ENCODE measurements at regions not wholly inside any gene's neighbourhood (a gene's known extent, or its start where the extent isn't known, plus 50 kb on each side); places are given as distances from the start of the nearest gene placed in this dataset.

DNA sequence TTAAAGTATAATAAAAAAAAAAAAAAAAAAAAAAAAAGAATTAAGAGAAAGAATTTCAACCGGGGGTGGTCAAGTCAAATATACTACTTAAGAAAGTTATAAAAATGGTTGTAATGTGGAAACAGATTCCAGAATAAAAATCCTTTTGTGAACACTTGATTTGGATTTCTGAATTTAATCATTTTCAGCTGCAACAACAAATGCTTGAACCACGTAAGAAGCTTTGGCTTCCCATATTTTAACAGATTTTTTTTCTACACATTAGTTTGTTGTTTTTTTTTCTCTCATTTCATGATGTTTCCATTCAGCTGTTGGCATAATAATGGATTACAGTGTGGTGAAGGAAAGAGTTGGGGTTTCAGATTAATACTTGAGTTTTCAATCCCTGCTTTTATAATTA, 137.3 kb upstream of the AGR3 start:
- DNase-seq (no peak), ATAC-seq (no peak)

DNA sequence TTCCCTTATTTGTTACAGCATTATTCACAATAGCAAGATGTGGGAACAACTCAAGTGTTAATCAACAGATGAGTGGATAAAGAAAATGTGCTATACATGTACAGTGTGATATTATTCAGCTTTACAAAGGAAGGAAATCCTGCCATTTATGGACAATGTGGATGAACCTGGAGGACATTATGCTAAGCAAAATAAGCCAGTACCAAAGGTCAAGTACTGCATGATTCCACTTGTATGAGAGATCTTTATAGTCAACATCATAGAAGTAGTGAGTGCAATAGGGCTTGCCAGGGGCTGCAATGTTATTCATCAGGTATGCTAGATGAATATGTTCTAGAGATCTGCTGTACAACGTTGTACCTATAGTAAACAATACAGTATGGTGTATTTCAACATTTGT, 138.5 kb upstream of the AGR3 start:
- DNase-seq = no peak
- ATAC-seq = no peak

DNA sequence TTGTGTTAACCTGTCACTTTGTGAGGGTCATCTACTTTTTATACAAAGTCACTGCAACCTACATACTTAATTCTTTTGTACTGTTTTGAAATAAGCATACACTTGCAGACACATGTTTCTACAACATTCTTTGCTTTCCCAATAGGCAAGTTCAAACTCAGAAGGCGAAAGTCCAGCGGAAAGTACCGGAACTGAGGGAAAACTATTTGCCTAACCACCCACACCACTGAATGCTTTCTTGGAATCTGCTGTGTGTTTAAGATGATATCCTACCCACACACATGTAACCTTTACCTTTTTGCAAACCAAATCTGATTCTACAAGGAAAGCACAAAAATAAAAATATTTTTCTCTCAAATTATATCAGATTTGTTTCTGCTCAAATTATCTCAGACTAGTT, 139.4 kb upstream of the AGR3 start:
- ATAC-seq (no peak), DNase-seq (no peak)

DNA sequence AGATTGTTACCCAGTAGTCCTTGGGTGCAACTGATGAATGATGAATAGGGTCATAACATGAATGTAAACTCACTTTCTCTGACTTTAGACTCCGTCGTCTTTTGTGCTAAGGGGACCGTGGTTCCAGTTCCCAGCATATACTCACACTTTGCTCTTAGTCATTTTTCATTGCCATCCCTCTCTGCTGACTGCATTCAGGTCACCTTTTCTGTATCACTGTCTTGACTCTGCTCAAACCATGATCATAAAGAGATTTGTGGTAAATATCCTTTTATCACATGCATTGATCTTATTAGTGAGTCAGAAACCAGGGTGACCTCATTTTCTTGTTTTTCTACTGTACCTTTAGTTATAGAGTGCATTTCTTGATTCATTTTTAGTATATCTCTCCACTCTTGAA, 141.1 kb upstream of the AGR3 start:
- ATAC-seq (peak; percentile 96), DNase-seq (no peak)

DNA sequence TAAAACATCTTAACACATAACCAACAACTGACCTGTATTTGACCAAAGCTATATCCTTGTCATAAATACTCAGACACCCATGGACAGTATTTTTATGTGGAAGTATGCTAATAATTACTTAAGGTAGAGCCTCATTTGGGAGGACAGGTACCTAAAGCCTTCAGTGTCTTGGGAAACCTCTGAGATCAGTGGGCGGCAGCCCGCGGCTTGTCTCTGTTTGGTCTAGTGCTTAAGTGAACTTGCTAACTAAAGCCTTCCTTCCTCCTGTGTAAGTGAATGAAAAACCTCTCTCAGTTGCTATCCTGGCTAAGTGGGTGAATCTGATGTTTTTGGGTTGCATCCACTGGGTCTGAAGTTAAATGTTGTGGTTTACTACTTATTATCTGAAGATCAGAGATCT, 144.5 kb upstream of the AGR3 start:
- DNase-seq (no peak), ATAC-seq (no peak)

DNA sequence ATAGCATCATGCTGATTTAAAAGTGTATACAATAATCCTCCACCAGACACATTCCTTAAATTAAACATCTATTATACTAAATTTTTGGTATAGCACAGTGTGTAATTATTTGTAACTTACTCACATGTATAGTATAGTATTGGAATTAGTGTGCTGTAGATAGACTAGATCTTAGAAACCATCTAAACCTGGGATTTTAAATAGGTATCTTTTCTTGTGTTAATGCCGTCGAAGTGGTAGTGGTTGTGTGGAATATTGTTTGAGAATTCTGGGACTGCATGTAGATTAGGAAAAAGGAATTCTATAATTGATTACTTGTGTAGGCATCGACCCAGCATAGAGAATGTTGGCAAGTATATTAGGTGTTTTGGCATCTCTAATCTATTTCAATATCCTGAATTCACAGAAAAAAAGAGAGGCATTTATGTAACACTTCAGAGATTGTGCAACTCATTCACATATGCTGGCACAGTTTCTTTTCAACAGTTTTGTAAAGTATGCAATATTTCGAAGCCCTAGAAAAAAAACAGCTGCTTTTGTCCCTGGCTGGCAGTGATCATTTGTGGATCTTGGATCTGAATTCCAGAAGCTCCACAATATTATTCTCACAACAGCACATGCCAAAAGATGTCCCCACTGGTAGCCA, 145.5 kb upstream of the AGR3 start:
- ATAC-seq (no peak), DNase-seq (no peak)

DNA sequence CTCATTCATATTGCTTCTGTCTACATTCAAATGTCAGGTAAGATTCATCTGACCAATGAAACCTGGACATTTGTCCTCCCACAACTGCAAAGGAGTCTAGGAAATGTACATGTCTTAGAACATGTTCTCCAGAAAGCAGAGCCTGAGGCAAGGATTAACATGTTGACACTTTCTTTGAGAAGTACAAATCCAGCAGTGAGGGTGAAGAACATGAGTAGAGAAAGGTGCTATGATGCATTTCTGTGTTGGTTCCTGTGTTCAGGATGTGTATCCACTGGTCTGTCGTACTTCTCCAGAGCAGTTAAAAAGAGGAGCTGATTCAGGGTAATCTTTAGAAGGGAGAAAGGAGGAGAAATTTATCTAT, 146.0 kb upstream of the AGR3 start:
- DNase-seq (no peak), ATAC-seq (no peak)

DNA sequence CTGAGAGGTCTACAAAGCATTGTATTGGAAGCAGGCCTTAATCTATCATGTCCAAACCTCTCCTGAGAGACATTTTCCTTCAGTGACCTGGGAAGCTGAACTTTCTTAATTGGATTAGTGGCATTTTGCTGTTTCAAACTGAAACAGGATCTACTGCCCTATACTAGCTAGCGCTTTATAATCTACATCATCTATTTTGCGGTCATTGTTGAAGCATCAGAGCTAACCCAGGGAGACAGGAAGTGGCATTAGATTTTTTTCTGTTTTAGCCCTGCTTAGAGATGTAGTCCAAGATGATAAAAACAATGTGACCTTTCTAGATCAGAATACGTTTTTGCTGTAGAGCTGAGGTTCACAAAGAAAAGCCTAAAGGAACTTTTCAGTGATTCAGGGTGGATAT, 147.4 kb upstream of the AGR3 start:
- peak; percentile 61 for ATAC-seq
- DNase-seq = no peak

DNA sequence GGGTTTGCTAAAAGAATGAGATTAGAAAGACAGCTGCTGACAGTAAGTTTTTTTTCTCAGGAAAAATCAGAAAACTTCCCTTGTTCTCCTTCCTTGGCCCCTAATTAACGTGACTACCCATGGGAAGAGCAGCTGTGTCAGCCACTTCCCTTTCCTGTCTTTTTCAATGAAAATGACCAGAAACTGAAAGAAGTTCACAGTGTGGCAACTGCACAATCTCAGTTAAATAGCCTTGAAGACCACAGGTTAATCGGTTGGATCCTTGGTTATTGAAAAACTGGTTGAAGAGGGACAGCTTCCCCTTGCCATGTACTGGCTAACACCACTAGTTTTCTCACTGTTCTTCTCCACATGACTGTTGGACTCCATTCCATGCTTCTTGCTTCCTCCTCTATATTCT, 148.8 kb upstream of the AGR3 start:
- DNase-seq (no peak), ATAC-seq (no peak)

DNA sequence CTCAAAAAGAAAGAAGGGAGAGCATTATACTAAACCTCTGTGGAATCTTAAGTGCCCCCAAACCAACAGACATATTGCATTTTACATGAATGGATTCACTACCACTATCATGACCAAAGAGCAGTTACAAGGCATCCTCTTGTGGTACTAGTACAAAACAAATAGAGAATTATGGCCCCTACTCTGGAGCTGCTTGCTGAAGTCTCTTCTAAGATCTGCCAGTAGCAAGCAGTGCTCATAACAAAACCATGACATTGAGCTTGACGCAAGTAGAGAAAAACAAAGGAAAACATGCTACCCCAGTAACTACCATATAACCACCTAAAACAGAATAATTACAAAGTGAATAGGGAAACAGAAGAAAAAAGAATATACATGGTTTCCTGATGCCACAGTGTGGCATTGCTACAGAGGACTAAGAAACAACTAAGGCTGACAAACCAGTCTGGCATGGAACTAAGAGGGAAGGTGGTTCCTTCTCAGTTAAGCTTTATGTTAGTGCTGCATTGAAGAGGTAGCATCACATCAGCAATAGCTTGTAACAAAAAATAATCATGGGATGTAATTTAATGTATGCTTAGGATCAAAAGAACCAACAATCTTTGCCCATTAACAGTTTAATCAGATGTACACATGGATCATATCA, 150.2 kb upstream of the AGR3 start:
- ATAC-seq = no peak

DNA sequence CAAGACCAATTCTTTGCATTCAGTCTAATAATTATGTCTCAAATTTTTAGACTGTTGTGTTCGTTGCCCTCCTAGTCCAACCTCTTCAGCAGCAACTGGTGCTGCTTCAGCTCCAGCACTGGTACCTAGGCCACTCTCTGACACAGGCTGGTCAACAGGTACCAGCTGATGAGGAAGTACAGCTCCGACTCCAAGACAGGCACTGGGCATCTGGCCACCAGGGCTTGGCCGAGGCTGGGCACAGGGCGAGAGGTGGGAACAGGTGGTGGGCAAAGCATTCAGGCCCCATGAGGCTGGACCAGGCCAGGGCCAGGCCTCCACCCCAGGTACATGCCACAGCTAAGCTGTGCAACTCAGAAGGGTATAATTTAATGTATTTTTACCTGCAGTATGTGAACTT, 151.5 kb upstream of the AGR3 start:
- ATAC-seq = no peak

More for the DNA sequence above, 150.2 kb upstream of the AGR3 start:
- no peak for DNase-seq

DNA sequence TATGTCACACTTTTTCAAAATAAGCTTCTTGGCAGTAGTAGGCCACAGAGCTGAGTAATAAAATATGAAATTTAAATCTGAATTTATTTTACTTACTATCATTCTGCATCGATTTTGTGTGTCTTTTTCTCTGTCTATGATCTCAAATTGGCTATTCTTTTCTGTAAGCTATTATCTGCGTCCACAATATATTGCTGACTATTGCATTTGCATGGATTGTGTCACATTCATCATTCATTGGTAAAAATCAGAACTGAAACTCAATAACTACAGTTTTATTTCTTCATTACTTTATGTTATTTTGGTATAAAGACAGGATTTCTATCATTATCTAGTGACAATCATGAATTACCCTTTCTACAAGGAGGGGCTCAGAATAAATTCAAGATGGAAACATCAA, 154.8 kb upstream of the AGR3 start:
- ATAC-seq (no peak), DNase-seq (no peak)

More for the DNA sequence above, 151.5 kb upstream of the AGR3 start:
- no peak for DNase-seq

DNA sequence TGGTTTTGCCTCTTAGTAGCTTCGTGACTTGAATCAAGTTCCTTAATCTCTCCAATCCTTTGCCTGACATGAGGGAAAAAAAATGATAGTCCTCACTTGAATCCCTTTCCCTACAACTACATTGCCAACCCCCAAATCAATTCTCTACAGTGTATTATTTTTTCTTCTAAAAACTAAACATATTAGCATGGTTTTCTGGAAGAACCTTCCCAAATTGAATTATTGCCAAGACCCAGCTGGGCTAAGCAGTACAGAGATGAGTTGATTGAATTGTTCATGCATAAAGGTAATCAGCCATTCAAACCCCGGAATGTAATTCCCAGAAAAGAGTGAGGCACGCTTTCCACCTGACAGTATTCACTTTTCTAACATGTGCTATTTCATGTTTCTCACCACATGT, 155.6 kb upstream of the AGR3 start:
- DNase-seq = no peak
- no peak for ATAC-seq

DNA sequence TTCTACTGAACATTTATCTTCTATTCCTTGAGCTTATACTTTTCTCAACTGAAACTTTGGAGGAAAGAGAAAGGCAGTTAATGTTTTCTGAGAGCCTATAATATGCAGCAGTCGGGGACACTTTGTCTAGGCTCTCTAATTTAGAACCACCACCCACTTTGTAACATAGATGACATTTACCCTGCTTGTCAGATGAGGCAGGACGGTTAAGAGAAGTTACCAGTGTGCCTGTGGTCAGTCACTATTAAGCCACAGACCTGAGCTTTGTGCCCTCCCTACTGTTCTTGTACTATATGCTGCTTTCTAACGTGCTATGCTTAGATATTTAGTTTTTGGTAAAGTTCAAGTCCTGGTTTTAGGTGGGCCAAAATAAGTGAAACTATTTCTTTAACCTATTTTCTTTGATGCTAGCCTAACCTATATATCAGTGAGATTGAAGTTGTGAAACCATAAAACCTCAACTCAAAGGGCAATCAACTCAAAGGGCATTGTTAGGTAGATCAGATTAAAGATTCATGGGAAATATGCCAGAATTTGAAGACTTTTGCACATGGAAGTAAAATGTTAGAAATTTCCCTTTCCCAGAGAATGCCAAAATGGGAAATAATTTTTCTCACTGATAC, 156.5 kb upstream of the AGR3 start:
- ATAC-seq = peak; percentile 23

DNA sequence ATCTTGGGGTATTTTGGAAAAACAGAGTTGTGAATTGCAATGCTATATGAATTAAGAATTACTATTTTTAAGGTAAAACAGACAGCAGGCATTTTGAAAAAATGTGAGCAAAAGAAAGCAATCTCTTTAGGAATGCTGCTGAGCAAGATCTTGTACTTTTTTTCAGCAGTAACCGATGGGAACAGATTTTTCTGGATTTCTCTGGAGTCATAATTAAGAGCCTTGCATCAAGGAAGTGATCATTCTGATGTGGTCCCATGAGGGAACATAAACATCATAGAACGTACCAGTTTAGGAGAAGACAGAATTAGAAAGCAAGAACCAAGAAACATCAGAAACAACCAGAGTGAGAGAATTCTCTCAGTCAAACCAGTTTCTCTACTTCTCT, 157.0 kb upstream of the AGR3 start:
- no peak for DNase-seq
- ATAC-seq = no peak

More for the DNA sequence above, 156.5 kb upstream of the AGR3 start:
- DNase-seq = no peak

DNA sequence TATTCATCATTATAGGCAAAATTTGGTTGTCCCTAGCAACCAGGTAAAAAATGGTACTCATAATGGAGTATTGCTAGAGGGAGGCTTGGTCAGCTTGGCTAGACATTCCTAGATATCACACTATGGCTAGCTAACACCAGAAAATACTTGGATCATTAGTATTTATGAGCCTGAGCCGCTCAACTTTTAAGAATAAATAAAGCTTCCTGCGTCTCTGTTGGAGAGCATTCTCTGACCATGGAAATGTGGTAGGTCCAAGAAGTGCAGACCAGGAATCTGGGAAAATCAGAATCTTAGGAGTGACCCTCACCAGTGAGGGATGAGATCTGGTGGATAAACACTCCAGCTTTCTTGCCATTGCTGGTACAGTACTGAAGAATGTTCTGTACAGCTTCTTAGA, 157.6 kb upstream of the AGR3 start:
- ATAC-seq (no peak), DNase-seq (no peak)

DNA sequence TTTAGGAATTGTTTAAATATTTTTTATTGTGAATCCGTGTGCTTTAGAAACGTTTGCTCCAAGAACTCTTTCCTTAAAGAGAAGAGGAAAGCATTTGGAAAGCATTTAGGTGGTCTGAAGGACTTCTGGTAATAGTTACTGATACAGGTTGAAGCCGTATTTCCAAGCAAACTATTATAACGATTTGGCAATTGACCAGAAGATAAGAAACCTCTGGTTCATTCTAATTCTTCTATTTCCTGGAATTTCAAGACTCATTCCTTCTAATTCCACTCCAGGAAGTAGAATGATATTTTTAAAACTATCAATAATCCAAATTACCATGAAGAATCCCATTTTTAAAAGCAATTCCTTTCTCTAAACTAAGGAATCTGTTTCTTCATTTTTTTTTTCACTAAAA, 158.9 kb upstream of the AGR3 start:
- no peak for DNase-seq
- no peak for ATAC-seq

DNA sequence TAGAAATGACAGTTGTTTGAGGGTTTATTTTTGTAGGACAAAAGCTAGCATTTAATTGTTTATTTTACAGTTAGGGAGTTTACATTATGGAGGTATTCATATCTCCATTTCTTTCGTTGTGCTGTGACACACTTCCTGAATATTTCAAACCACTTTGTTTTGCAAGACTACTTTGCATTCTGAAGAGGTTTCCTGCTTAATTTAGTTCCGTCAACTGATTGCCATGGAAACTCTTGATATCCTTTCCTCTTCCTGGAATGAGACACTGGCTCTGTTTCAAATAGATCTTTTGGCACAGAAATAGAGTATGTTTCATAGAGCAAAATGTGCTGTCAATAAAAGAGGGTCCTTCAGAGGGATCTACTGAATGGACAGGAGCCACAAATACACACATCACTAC, 159.5 kb upstream of the AGR3 start:
- DNase-seq (no peak), ATAC-seq (no peak)

DNA sequence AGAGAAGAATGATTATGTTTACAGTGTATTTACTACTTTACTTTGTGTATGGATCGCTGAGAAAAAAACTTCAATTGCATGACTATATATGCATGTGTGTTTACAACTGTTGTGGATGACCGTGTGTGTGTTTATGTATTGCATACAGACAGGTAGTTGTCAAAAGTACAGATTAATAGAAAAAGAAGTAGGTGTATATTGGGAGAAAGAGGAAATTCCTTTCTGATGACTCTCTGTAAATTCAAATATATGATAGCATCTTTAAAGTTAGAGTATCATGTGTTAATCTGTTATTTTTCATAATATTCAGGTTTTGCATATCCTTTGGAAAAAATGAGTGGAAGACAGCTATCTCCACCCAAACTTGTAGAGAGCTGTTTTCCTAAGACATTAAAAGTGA, 160.4 kb upstream of the AGR3 start:
- DNase-seq = no peak

DNA sequence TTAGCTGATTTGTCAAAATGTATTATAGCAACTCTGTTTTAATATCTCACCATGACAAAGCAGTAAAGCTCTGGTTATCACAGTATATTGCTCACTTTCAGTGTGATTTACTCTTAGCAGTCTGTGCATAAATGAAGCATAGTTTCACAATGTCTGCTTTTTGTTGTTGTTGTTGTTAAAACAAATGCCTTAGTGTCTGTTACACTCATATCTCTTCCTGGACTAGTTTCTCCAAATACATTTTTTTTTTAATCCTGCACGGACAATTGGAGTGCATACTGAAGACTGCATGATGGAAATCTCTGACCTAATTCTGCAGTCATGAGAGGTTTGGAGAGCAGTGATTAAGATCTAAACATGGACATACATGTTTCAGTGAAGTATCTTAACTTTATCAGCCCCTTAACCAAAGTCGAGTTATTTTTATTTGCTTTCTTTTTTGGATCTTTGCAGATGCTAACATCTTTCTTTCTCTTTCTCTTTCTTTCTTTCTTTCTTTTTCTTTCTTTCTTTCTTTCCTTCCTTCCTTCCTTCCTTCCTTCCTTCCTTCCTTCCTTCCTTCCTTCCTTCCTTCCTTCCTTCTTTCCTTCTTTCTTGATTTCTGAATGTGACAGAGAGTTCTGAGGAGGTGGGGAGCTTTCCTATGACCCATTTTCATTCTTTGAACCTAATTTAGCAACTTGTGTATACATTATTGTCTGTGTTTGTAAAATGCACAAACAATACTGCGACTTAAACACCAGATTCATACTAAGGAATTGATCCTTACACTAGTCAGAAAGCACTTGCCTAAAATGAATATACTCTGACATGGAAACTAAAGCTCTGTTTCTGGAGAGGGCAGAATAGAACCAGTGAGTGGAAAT, 161.5 kb upstream of the AGR3 start:
- no peak for ATAC-seq
- DNase-seq = no peak

More for the DNA sequence above, 160.4 kb upstream of the AGR3 start:
- no peak for ATAC-seq

DNA sequence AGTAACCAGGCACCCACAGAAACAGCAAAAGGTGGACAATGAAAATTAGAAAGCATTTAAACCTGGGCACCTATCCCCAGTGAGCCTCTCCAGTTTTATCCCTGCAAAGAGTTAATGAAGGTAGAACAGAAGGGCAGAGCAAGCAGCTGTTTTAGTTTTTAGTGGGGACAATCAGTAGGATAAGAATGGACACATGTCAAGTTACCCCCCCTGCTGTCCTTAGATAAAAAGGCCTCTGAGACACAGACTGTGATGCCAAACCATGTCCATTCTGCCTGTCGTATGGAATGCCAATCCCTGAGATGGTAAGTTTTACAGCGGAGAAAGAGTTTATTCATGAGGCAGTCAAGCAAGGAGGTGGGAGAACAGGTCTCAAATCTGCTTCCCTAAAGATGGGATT, 162.6 kb upstream of the AGR3 start:
- ATAC-seq = no peak

DNA sequence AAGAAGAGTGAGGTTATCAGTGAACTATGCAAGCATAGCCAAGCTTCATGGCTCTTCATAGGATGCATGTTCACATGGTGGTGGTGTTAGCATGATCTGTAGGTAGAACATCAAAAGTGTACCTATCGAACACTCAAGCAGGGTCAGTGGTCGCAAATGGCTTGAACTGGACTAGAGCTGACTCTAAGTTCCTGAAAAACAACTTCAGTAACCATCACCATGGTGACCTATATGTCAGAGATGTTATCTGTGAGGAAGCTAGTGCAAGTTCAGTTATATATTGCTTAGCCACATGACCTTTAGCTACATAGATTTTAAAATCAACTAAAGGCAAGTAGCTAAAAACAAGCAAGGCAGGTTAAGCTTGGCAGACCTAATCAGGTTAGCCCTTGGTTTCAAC, 163.1 kb upstream of the AGR3 start:
- DNase-seq (no peak), ATAC-seq (no peak)

More for the DNA sequence above, 162.6 kb upstream of the AGR3 start:
- DNase-seq = no peak

DNA sequence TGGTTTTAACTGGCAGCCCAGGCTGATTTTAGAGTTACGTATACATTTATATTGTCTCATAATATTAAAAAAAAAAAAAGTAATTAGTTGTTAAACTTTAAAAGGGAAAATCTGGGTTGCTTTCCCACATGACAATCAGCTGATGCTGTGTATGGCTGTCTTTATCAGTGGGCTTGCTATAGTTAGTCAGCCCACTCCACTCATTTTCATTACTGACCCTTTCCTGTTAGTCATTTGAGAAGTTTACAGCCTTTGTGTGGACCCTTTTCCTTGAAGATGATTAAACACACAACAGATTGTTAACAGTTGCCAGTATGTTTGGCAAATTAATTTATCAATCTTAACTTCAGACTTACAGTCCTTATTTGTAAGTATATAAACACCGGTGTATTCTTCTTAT, 164.5 kb upstream of the AGR3 start:
- ATAC-seq (no peak), DNase-seq (no peak)
